ENCODE measurements at regions not wholly inside any gene's neighbourhood (a gene's known extent, or its start where the extent isn't known, plus 50 kb on each side); places are given as distances from the start of the nearest gene placed in this dataset.
A peak's percentile ranks its signal among the peaks of the same experiment; 100 is the strongest.
"Not testable (repeated sequence)": the region's sequence is repeated elsewhere in the genome, so short reads cannot be mapped to it uniquely, and the experiment has no call there.

DNA sequence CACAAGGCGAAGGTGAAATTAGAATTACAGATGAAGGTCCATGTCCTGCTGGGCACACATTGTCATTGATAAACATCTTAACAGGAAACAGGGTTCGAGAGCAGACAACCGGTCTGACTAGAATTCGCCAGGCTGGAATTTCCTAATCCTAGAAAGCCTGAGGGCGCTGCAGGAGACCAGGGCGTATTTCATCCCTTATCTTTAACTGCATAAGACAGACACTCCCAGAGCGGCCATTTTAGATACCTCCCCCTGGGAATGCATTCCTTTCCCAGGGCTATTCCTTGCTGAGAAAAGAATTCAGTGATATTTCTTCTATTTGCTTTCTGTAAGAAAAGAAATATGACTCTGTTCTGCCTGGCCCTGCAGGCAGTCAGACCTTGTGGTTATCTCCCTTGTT is 357.7 kb downstream of the FAM170A start:
- not testable (repeated sequence) for H2BK5ac ChIP-seq (ENCODE audit: low read length); H3K23ac ChIP-seq (ENCODE audit: low read length); H3K27me3 ChIP-seq (ENCODE audit: insufficient read depth, low read length, poor library complexity); H3K79me1 ChIP-seq (ENCODE audit: low read length); H3K18ac ChIP-seq (ENCODE audit: low read length); H3K4me3 ChIP-seq (ENCODE audit: low read length); H3K27ac ChIP-seq (ENCODE audit: low read depth, low read length); H2BK15ac ChIP-seq (replicated peaks; ENCODE audit: low read depth); H3K56ac ChIP-seq (ENCODE audit: low read length); H3K9ac ChIP-seq (ENCODE audit: low read length); H3K36me3 ChIP-seq (ENCODE audit: control insufficient read depth, insufficient read depth, low read length); H3K4ac ChIP-seq (ENCODE audit: low read depth, low read length); H2AK5ac ChIP-seq (ENCODE audit: low read length); H3K4me1 ChIP-seq (ENCODE audit: control insufficient read depth, low read depth, low read length); H2BK120ac ChIP-seq (ENCODE audit: low read depth, low read length); H3K79me2 ChIP-seq (ENCODE audit: control insufficient read depth, insufficient read depth, low read length); H4K8ac ChIP-seq (ENCODE audit: low read depth, low read length); H4K5ac ChIP-seq (ENCODE audit: low read length); H3K4me2 ChIP-seq (ENCODE audit: low read length)
- WGBS (ENCODE audit: extremely low coverage, insufficient coverage, low lambda C conversion rate): no CpG with 5 or more reads among the region's 7 CpGs
- DNase-seq: peak; percentile 65

- Histone ChIP-seq H3K18ac (ENCODE audit: low read length) (no peak overlapping the region), H4K8ac (ENCODE audit: low read depth, low read length) (no peak overlapping the region), H3K4ac (ENCODE audit: low read depth, low read length) (no peak overlapping the region), H3K56ac (ENCODE audit: low read length) (no peak overlapping the region), H3K27ac (ENCODE audit: low read depth, low read length) (no peak overlapping the region), H3K79me1 (ENCODE audit: low read length) (no peaks in the 10 kb centered on the region), H3K79me2 (ENCODE audit: control insufficient read depth, insufficient read depth, low read length) (no peaks in the 10 kb centered on the region), H3K4me2 (ENCODE audit: low read length) (no peak overlapping the region), H3K36me3 (ENCODE audit: control insufficient read depth, insufficient read depth, low read length) (no peaks in the 10 kb centered on the region), H3K9ac (ENCODE audit: low read length) (no peak overlapping the region), H3K4me1 (ENCODE audit: control insufficient read depth, low read depth, low read length) (no peaks in the 10 kb centered on the region), H4K5ac (ENCODE audit: low read length) (no peak overlapping the region), H2BK15ac (replicated peaks; ENCODE audit: low read depth) (no peak overlapping the region), H3K23ac (ENCODE audit: low read length) (no peak overlapping the region), H3K27me3 (ENCODE audit: insufficient read depth, low read length, poor library complexity) (no peaks in the 10 kb centered on the region), H2BK120ac (ENCODE audit: low read depth, low read length) (no peak overlapping the region), H3K4me3 (ENCODE audit: low read length) (no peak overlapping the region), H2BK5ac (ENCODE audit: low read length) (no peak overlapping the region), H2AK5ac (ENCODE audit: low read length) (no peak overlapping the region)
- no peak for DNase-seq
- WGBS (ENCODE audit: extremely low coverage, insufficient coverage, low lambda C conversion rate): no CpG with 5 or more reads among the region's 3 CpGs
Measured at GRCh38 chr5:119991625-119992024, 362.3 kb downstream of the FAM170A start.

DNA sequence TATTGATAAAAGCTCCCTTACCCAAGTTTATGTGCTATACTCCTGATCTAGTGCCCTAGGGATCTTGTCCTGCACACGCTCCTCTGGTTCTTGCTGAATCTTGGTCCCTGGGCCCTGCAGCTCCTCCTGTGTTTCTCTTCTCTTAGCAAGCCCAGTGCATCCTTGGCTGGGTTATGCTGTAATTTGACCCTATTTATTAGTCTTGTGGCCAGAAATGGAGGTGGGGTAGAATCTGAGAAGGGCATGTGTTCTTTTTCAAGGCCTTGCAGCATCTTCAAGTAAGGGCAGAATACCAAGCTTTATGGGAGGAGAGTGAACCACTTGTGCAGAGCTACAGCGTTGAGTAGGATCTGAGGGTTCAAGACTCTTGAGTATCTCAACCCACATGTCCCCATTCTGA is 366.8 kb downstream of the FAM170A start:
- Histone ChIP-seq H2AK5ac (ENCODE audit: low read length) (no peak overlapping the region), H3K4me2 (ENCODE audit: low read length) (no peak overlapping the region), H3K36me3 (ENCODE audit: control insufficient read depth, insufficient read depth, low read length) (no peaks in the 10 kb centered on the region), H3K27ac (ENCODE audit: low read depth, low read length) (no peak overlapping the region), H3K18ac (ENCODE audit: low read length) (no peak overlapping the region), H4K5ac (ENCODE audit: low read length) (no peak overlapping the region), H4K8ac (ENCODE audit: low read depth, low read length) (no peak overlapping the region), H3K79me1 (ENCODE audit: low read length) (no peaks in the 10 kb centered on the region), H2BK15ac (replicated peaks; ENCODE audit: low read depth) (no peak overlapping the region), H2BK120ac (ENCODE audit: low read depth, low read length) (no peak overlapping the region), H3K27me3 (ENCODE audit: insufficient read depth, low read length, poor library complexity) (no peaks in the 10 kb centered on the region), H3K9ac (ENCODE audit: low read length) (no peak overlapping the region), H3K4me1 (ENCODE audit: control insufficient read depth, low read depth, low read length) (no peaks in the 10 kb centered on the region), H3K4ac (ENCODE audit: low read depth, low read length) (no peak overlapping the region), H3K4me3 (ENCODE audit: low read length) (no peak overlapping the region), H3K79me2 (ENCODE audit: control insufficient read depth, insufficient read depth, low read length) (no peaks in the 10 kb centered on the region), H2BK5ac (ENCODE audit: low read length) (no peak overlapping the region), H3K23ac (ENCODE audit: low read length) (no peak overlapping the region), H3K56ac (ENCODE audit: low read length) (no peak overlapping the region)
- WGBS (ENCODE audit: extremely low coverage, insufficient coverage, low lambda C conversion rate): no CpG with 5 or more reads among the region's 2 CpGs
- DNase-seq: no peak

GRCh38 chr5:120007598-120007997 is 378.2 kb downstream of the FAM170A start:
- Histone ChIP-seq H2BK120ac (ENCODE audit: low read depth, low read length) (no peak overlapping the region), H3K23ac (ENCODE audit: low read length) (no peak overlapping the region), H3K4ac (ENCODE audit: low read depth, low read length) (no peak overlapping the region), H3K4me2 (ENCODE audit: low read length) (no peak overlapping the region), H4K5ac (ENCODE audit: low read length) (no peak overlapping the region), H3K36me3 (ENCODE audit: control insufficient read depth, insufficient read depth, low read length) (no peaks in the 10 kb centered on the region), H3K18ac (ENCODE audit: low read length) (no peak overlapping the region), H3K27me3 (ENCODE audit: insufficient read depth, low read length, poor library complexity) (no peaks in the 10 kb centered on the region), H3K4me1 (ENCODE audit: control insufficient read depth, low read depth, low read length) (no peaks in the 10 kb centered on the region), H3K9ac (ENCODE audit: low read length) (no peak overlapping the region), H3K56ac (ENCODE audit: low read length) (no peak overlapping the region), H2AK5ac (ENCODE audit: low read length) (no peak overlapping the region), H2BK5ac (ENCODE audit: low read length) (no peak overlapping the region), H2BK15ac (replicated peaks; ENCODE audit: low read depth) (no peak overlapping the region), H3K79me2 (ENCODE audit: control insufficient read depth, insufficient read depth, low read length) (no peaks in the 10 kb centered on the region), H3K79me1 (ENCODE audit: low read length) (no peaks in the 10 kb centered on the region), H3K4me3 (ENCODE audit: low read length) (no peak overlapping the region), H3K27ac (ENCODE audit: low read depth, low read length) (no peak overlapping the region), H4K8ac (ENCODE audit: low read depth, low read length) (no peak overlapping the region)
- no peak for DNase-seq
- no CpG with 5 or more reads among the region's 4 CpGs for WGBS (ENCODE audit: extremely low coverage, insufficient coverage, low lambda C conversion rate)

- Histone ChIP-seq H4K8ac (ENCODE audit: low read depth, low read length) (no peak overlapping the region), H3K56ac (ENCODE audit: low read length) (no peak overlapping the region), H3K18ac (ENCODE audit: low read length) (no peak overlapping the region), H2BK15ac (replicated peaks; ENCODE audit: low read depth) (no peak overlapping the region), H3K4me2 (ENCODE audit: low read length) (no peak overlapping the region), H2BK120ac (ENCODE audit: low read depth, low read length) (no peak overlapping the region), H3K36me3 (ENCODE audit: control insufficient read depth, insufficient read depth, low read length) (no peaks in the 10 kb centered on the region), H3K9ac (ENCODE audit: low read length) (no peak overlapping the region), H3K79me2 (ENCODE audit: control insufficient read depth, insufficient read depth, low read length) (no peaks in the 10 kb centered on the region), H3K4me1 (ENCODE audit: control insufficient read depth, low read depth, low read length) (peaks cover 7% of the 10 kb centered on the region), H3K27me3 (ENCODE audit: insufficient read depth, low read length, poor library complexity) (no peaks in the 10 kb centered on the region), H3K4me3 (ENCODE audit: low read length) (no peak overlapping the region), H2AK5ac (ENCODE audit: low read length) (no peak overlapping the region), H3K79me1 (ENCODE audit: low read length) (no peaks in the 10 kb centered on the region), H2BK5ac (ENCODE audit: low read length) (no peak overlapping the region), H3K23ac (ENCODE audit: low read length) (no peak overlapping the region), H3K27ac (ENCODE audit: low read depth, low read length) (no peak overlapping the region), H4K5ac (ENCODE audit: low read length) (no peak overlapping the region), H3K4ac (ENCODE audit: low read depth, low read length) (no peak overlapping the region)
- DNase-seq: no peak
- WGBS (ENCODE audit: extremely low coverage, insufficient coverage, low lambda C conversion rate): no CpG with 5 or more reads among the region's 1 CpG
Measured at GRCh38 chr5:120012431-120012830, 383.1 kb downstream of the FAM170A start.

DNA sequence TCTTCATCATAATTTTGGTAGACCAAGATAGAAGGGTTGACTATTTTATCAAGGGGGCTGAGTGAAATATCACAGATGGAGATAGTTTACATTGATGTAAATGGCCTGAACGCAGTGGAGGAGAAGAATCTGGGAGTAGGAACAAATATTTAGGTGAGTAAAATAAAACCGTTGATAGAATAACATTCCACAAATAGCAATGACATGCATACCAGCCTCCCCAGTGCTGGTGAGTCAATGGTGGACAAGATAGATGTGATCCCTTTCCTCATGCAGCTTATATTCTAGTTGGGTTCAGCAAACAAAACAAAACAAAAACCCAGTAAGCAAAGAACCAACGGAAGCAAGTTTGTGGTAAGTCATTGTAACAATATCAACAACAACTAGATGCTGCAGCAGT is 385.2 kb downstream of the FAM170A start:
- no peak overlapping the region for H3K4me2 ChIP-seq (ENCODE audit: low read length)
- no CpG with 5 or more reads among the region's 3 CpGs for WGBS (ENCODE audit: extremely low coverage, insufficient coverage, low lambda C conversion rate)
- no peak overlapping the region for H3K27ac ChIP-seq (ENCODE audit: low read depth, low read length)
- no peak overlapping the region for H3K56ac ChIP-seq (ENCODE audit: low read length)
- no peaks in the 10 kb centered on the region for H3K79me1 ChIP-seq (ENCODE audit: low read length)
- H4K5ac ChIP-seq (ENCODE audit: low read length): no peak overlapping the region
- no peak overlapping the region for H2BK5ac ChIP-seq (ENCODE audit: low read length)
- no peak overlapping the region for H3K23ac ChIP-seq (ENCODE audit: low read length)
- H3K4me1 ChIP-seq (ENCODE audit: control insufficient read depth, low read depth, low read length): peaks cover 7% of the 10 kb centered on the region
- no peaks in the 10 kb centered on the region for H3K79me2 ChIP-seq (ENCODE audit: control insufficient read depth, insufficient read depth, low read length)
- no peaks in the 10 kb centered on the region for H3K27me3 ChIP-seq (ENCODE audit: insufficient read depth, low read length, poor library complexity)
- no peak overlapping the region for H4K8ac ChIP-seq (ENCODE audit: low read depth, low read length)
- no peak for DNase-seq
- H3K4me3 ChIP-seq (ENCODE audit: low read length): no peak overlapping the region
- no peak overlapping the region for H3K9ac ChIP-seq (ENCODE audit: low read length)
- H2BK120ac ChIP-seq (ENCODE audit: low read depth, low read length): no peak overlapping the region
- no peaks in the 10 kb centered on the region for H3K36me3 ChIP-seq (ENCODE audit: control insufficient read depth, insufficient read depth, low read length)
- no peak overlapping the region for H2AK5ac ChIP-seq (ENCODE audit: low read length)
- no peak overlapping the region for H2BK15ac ChIP-seq (replicated peaks; ENCODE audit: low read depth)
- no peak overlapping the region for H3K18ac ChIP-seq (ENCODE audit: low read length)
- no peak overlapping the region for H3K4ac ChIP-seq (ENCODE audit: low read depth, low read length)

Measured in mesendoderm (in vitro differentiated cells).